Psoas muscle (tissue), 7 donors: ENCODE measurements at regions not wholly inside any gene's neighbourhood (a gene's known extent, or its start where the extent isn't known, plus 50 kb on each side); places are given as distances from the start of the nearest gene placed in this dataset.
A peak's percentile ranks its signal among the peaks of the same experiment; 100 is the strongest.

Source experiments
- ATAC-seq, 4 donors: fragments of 200-7000 bp; cut with Tn5 transposase; one replicate each; pipeline ENCODE4 v1.9.1; 2020; ENCODE audit warnings: moderate library complexity in 3 of 4, mild to moderate bottlenecking in 2 of 4
- DNase-seq, 2 donors: peaks; one replicate each; pipeline ENCODE4 v3.0.0-alpha.2; 2020
- H3K27ac ChIP-seq: fragments of 200-600 bp; one replicate; pipeline ENCODE4 v1.8.0; 2022
- H3K27me3 ChIP-seq, 3 donors: fragments of 200-600 bp in 1 of 3; one replicate each; pipeline versions ENCODE4 v1.6.1 to v1.8.0; 2013 to 2022; ENCODE audit warnings: low read length in 2 of 3, mild to moderate bottlenecking in 2 of 3, moderate library complexity in 1 of 3; ENCODE audit not compliant: insufficient read depth in 3 of 3
- H3K36me3 ChIP-seq, 2 donors: fragments of 200-600 bp in 1 of 2; one replicate each; pipeline versions ENCODE4 v1.6.1 to v1.8.0; 2013 to 2022; ENCODE audit warnings: low read depth in 1 of 2, mild to moderate bottlenecking in 1 of 2, moderate library complexity in 1 of 2; ENCODE audit not compliant: insufficient read depth in 1 of 2
- H3K4me1 ChIP-seq: fragments of 200-600 bp; one replicate; pipeline ENCODE4 v1.8.0; 2022
- H3K4me3 ChIP-seq: fragments of 200-600 bp; one replicate; pipeline ENCODE4 v1.8.0; 2022; ENCODE audit warnings: mild to moderate bottlenecking
- H3K9me3 ChIP-seq: fragments of 200-600 bp; one replicate; pipeline ENCODE4 v1.8.0; 2022
- CTCF ChIP-seq: fragments of 200-600 bp; IDR thresholded peaks from one replicate; pipeline ENCODE4 v1.8.0; 2022; ENCODE audit warnings: antibody characterized with exemption
- WGBS, 3 donors: extraction: QIAGEN DNeasy Blood & Tissue Kit; methylation state at CpG; one replicate each; pipeline versions ENCODE4 v1.1.6 to v1.1.7; 2013; 5-methylcytosine and 5-hydroxymethylcytosine counted together
- intact Hi-C, 2 donors: fragments of 100-400 bp; cut with DNase I; formaldehyde crosslinking; loops; one replicate each; pipeline versions ENCODE4 v1.11.0 to v1.14.2; 2022
- donor health status: healthy with polysubstance abuse.
- donor health status: DM: no; HTN: no; CAD: no; lungs with moderate emphysema.
- donor health status: Bipolar disorder and iron deficiency.
- donor health status: healthy.
- donor health status: DM: yes; HTN: yes; CAD: no.
- donor health status: DM: no; HTN: no; CAD: no.
- donor health status: DM: yes; HTN: yes; CAD: no.

GRCh38 chr7:130877991-130878305, 143.9 kb upstream of the KLF14 start:
- peaks cover 49% of the 10 kb centered on the region for H3K4me1 ChIP-seq
- no peaks in the 10 kb centered on the region for H3K9me3 ChIP-seq
- no peaks in the 10 kb centered on the region for H3K27me3 ChIP-seq
- DNase-seq (no peak), ATAC-seq (no peak)
- WGBS, 3 donors = 89 to 96% (median 92%) methylated on average over 4 of the region's 4 CpGs
- H3K27ac ChIP-seq = no peak overlapping the region
- intact Hi-C loops = no loop called here
- peaks cover 13 to 100% of the 10 kb centered on the region in 2 donors for H3K36me3 ChIP-seq
- no peak for TF ChIP-seq CTCF
- no peak overlapping the region for H3K4me3 ChIP-seq

- ATAC-seq (no peak), DNase-seq (no peak)
- peaks cover 55% of the 10 kb centered on the region for H3K4me1 ChIP-seq
- WGBS, 3 donors = 24 to 33% (median 32%) methylated on average over 2 of the region's 2 CpGs
- intact Hi-C loops = no loop called here
- H3K27ac ChIP-seq = peak overlapping the region; percentile 94
- no peaks in the 10 kb centered on the region for H3K9me3 ChIP-seq
- peaks cover 12 to 100% of the 10 kb centered on the region in 2 donors for H3K36me3 ChIP-seq
- no peaks in the 10 kb centered on the region for H3K27me3 ChIP-seq
- no peak overlapping the region for H3K4me3 ChIP-seq
- TF ChIP-seq CTCF = no peak
Observed at GRCh38 chr7:130878785-130879184, 144.8 kb upstream of the KLF14 start.

GRCh38 chr7:130879191-130879590, 145.2 kb upstream of the KLF14 start:
- peak overlapping the region; percentile 94 for H3K27ac ChIP-seq

GRCh38 chr7:130880668-130881067, 146.7 kb upstream of the KLF14 start:
- H3K9me3 ChIP-seq = no peaks in the 10 kb centered on the region
- H3K27ac ChIP-seq = peak overlapping the region; percentile 94
- intact Hi-C loops = no loop called here
- no peak overlapping the region for H3K4me3 ChIP-seq
- H3K27me3 ChIP-seq = no peaks in the 10 kb centered on the region
- DNase-seq (no peak), ATAC-seq (peak in 3 of 4 donors; percentile 25 to 56 (median 27))
- 56 to 77% (median 66%) methylated on average over 5 of the region's 5 CpGs for WGBS, 3 donors
- TF ChIP-seq CTCF = no peak
- H3K36me3 ChIP-seq = peaks cover 10 to 99% of the 10 kb centered on the region in 2 donors
- peaks cover 69% of the 10 kb centered on the region for H3K4me1 ChIP-seq

More at GRCh38 chr7:130879191-130879590, 145.2 kb upstream of the KLF14 start:
- H3K27me3 ChIP-seq = no peaks in the 10 kb centered on the region
- H3K36me3 ChIP-seq = peaks cover 10 to 100% of the 10 kb centered on the region in 2 donors
- peaks cover 59% of the 10 kb centered on the region for H3K4me1 ChIP-seq
- intact Hi-C loops = no loop called here
- H3K9me3 ChIP-seq = no peaks in the 10 kb centered on the region
- no peak for TF ChIP-seq CTCF
- no peak for DNase-seq
- H3K4me3 ChIP-seq = no peak overlapping the region
- ATAC-seq = no peak
- 68 to 84% (median 69%) methylated on average over 2 of the region's 2 CpGs for WGBS, 3 donors

GRCh38 chr7:130881091-130881798, 147.2 kb upstream of the KLF14 start:
- H3K4me3 ChIP-seq = no peak overlapping the region
- peaks cover 10 to 93% of the 10 kb centered on the region in 2 donors for H3K36me3 ChIP-seq
- ATAC-seq (peak in 1 of 4 donors; percentile 3), DNase-seq (no peak)
- H3K9me3 ChIP-seq = no peaks in the 10 kb centered on the region
- peak overlapping the region; percentile 94 for H3K27ac ChIP-seq
- intact Hi-C loops = no loop called here
- H3K4me1 ChIP-seq = peaks cover 69% of the 10 kb centered on the region
- no peak for TF ChIP-seq CTCF
- WGBS, 3 donors = 49 to 63% (median 50%) methylated on average over 3 of the region's 3 CpGs
- no peaks in the 10 kb centered on the region for H3K27me3 ChIP-seq
